H1 (cell line): ENCODE measurements at regions not wholly inside any gene's neighbourhood (a gene's known extent, or its start where the extent isn't known, plus 50 kb on each side); places are given as distances from the start of the nearest gene placed in this dataset.

ENCODE experiments used
- ATF3 ChIP-seq: IDR thresholded peaks from 2 replicates; pipeline ENCODE4 v1.6.1; 2011; ENCODE audit warnings: low read depth, mild to moderate bottlenecking, low read length; ENCODE audit not compliant: insufficient read depth
- CREB1 ChIP-seq: IDR thresholded peaks from 2 replicates; pipeline ENCODE4 v1.6.1; 2012; ENCODE audit warnings: inconsistent platforms
- CTCF ChIP-seq, 3 experiments: IDR thresholded peaks; 1 replicate in 2 of 3; 2 replicates in 1 of 3; pipeline versions ENCODE4 v1.5.1 to v1.6.1; 2011; ENCODE audit warnings: low read length in 3 of 3, mild to moderate bottlenecking in 3 of 3, inconsistent platforms in 2 of 3, low read depth in 1 of 3, moderate library complexity in 1 of 3; ENCODE audit not compliant: insufficient read depth in 1 of 3; ENCODE audit errors: control extremely low read depth in 1 of 3
- EGR1 ChIP-seq: IDR thresholded peaks from 2 replicates; pipeline ENCODE4 v1.6.1; 2011; ENCODE audit warnings: low read depth, low read length, borderline replicate concordance
- EZH2 ChIP-seq: fragments of 200-600 bp; sonication (generic); IDR thresholded peaks from 2 replicates; pipeline ENCODE4 v1.7.1; 2012; ENCODE audit warnings: low read depth, mild to moderate bottlenecking, moderate library complexity, low read length, inconsistent platforms; ENCODE audit not compliant: severe bottlenecking
- POLR2A ChIP-seq, 2 experiments: IDR thresholded peaks; 1 replicate in 1 of 2; 2 replicates in 1 of 2; pipeline ENCODE4 v1.6.1; 2011; ENCODE audit warnings: low read depth in 2 of 2, low read length in 2 of 2, mild to moderate bottlenecking in 2 of 2; ENCODE audit errors: control extremely low read depth in 1 of 2
- POLR2AphosphoS5 ChIP-seq: IDR thresholded peaks from 2 replicates; pipeline ENCODE4 v1.6.1; 2011; ENCODE audit warnings: low read depth, low read length
- RAD21 ChIP-seq, 2 experiments: IDR thresholded peaks in 1 of 2; conservative IDR thresholded peaks in 1 of 2; 2 replicates each; pipeline ENCODE4 v1.6.1; 2011; ENCODE audit warnings: low read depth in 2 of 2, low read length in 2 of 2, improper control_type of control experiment in 1 of 2, inconsistent platforms in 1 of 2, mild to moderate bottlenecking in 1 of 2, moderate library complexity in 1 of 2
- SIX5 ChIP-seq: IDR thresholded peaks from 2 replicates; pipeline ENCODE4 v1.6.1; 2011; ENCODE audit warnings: mild to moderate bottlenecking, low read depth, low read length
- SRF ChIP-seq: IDR thresholded peaks from 2 replicates; pipeline ENCODE4 v1.6.1; 2011; ENCODE audit warnings: mild to moderate bottlenecking, low read depth, low read length, moderate library complexity
- TAF1 ChIP-seq: IDR thresholded peaks from 2 replicates; pipeline ENCODE4 v1.6.1; 2011; ENCODE audit warnings: mild to moderate bottlenecking, low read depth, low read length
- USF2 ChIP-seq: IDR thresholded peaks from 2 replicates; pipeline ENCODE4 v1.6.1; 2011; ENCODE audit warnings: low read length, improper control_type of control experiment

- TF ChIP-seq POLR2AphosphoS5 (no peak), POLR2A (IDR thresholded peaks at IDR 0.05; ENCODE audit: control extremely low read depth in 1 of 2, low read depth in 2 of 2, low read length in 2 of 2) (no peak), USF2 (no peak), CTCF (IDR thresholded peaks at IDR 0.05; ENCODE audit: control extremely low read depth in 1 of 3, insufficient read depth in 1 of 3, low read depth in 1 of 3, low read length in 3 of 3) (no peak), EGR1 (no peak), SRF (no peak), CREB1 (no peak), RAD21 (IDR thresholded peaks at IDR 0.05 in 1 of 2, conservative IDR thresholded peaks at IDR 0.05 in 1 of 2; ENCODE audit: low read depth in 2 of 2, low read length in 2 of 2) (no peak), SIX5 (no peak), TAF1 (no peak), EZH2 (no peak), ATF3 (no peak)
Measured at GRCh38 chr3:127103080-127103479, 89.9 kb upstream of the PRR23E start.
